ENCODE measurements at regions not wholly inside any gene's neighbourhood (a gene's known extent, or its start where the extent isn't known, plus 50 kb on each side); places are given as distances from the start of the nearest gene placed in this dataset.

DNA sequence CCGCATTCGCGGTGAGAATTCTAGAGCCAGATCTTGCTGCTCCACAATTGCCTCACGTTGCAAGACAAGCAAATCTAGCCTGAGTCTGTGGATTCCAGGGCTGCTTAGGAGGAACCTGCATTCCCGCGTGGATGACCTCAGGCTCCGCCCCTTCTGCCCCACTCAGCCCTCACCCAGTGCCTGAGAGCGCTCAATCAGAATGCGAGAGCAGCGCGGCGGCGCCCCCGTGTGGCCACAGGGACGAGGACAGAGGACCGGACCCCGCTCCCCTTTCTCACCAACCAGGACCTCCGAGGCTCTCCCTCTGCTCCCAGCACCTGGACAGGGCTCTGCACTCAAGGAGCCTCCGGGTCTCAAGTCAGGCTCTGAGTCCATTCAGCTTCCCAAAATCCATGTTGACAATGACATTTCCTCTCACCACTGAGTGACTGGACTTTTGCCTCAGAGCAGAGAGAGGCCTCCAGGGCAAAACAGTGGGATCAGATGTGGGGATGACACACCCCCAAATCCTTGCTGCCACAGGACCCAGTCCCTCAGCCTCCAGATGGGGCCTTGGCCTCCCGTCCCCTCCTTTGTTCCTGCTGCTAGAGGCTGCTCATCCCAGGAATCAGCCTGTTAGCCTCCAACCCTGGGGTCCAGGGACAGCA is 52.0 kb downstream of the RPP21 start:
- DNase-seq (ENCODE audit: low read depth in 2 of 2), result peak; percentile 83 to 90

DNA sequence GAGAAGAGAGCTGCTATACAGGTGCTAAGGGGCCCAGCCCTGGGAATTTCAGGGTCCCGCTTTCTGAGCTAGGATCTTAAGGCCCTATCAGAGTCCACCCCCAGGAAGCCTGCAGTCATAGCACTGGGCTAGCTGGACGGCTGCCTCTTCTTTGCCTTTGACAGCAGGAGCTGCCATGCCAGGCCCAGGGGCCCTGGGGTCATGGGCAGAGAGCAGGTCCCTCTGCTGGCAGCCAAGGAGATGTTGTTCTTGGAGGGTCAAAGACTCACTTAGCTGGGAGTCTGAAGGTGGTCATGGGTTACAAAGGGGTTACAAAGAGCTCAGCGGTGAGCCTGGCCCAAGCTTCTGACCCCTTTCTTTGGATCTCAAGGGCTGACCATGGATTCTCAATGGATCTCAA is 52.7 kb downstream of the RPP21 start:
- no peak for DNase-seq (ENCODE audit: low read depth in 2 of 2)

DNA sequence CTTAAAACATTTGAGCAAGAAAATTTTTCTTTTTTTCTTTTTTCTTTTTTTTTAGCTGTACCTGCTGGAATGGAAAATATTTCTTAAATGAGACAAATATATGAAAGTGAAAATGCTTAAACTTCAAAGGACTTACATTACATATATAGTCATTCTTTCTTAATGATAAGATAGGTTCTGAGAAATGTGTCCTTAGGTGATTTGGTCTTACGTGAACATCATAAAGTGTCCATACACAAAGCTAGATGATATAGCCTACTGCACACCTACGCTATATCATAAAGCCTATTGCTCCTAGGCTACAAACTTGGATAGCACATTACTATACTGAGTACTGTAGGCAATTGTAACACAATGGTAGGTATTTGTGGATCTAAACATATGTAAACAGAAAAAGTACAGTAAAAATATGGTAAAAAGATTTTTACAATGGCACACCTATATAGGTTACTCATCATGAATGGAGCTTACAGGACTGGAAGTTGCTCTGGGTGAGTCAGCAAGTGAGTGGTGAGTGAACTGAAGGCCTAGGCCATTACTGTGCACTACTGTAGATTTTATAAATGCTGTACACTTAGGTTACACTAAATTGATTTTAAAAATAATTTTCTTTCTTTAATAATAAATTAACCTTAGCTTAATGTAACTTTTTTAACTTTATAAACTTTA is 54.6 kb downstream of the RPP21 start:
- DNase-seq (ENCODE audit: low read depth in 2 of 2), result no peak

DNA sequence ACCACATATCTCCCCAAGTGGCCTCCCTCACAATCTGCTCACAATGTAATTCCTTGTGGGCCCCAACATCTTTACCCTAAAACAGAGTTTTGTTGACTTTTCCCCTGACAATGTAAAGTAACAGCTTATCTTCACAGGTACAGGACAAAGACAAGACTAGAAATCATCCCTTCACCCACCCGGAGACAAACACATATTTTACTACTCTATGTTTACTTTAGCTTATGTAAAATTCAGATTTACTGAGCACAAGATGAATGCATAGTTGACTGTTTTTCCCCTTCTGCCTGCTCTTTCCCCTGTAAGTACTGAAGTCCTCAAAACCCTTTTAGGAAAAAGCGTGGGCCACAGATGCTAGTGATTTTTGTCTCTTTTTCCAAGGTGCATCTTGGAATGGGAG is 61.0 kb downstream of the RPP21 start:
- no peak for DNase-seq (ENCODE audit: low read depth in 2 of 2)

DNA sequence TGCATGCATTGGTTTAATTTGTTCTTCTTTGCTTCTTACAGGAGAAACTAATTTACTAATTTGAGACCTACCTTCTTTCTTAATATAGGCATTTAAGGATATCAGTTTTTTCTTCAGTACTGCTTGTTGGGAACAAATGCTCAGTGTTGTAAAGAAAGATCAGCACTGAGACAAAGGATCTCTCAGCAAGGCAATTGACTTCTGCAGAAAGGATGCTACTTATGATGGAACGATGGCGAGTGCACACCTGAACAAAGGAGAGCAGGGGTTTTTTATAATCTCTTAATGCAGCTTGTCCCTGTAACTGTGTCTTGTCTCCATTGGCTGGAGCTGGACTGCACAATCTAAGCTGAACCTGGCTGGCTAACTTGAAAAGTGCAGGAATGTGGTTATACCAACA is 64.2 kb downstream of the RPP21 start:
- no peak for DNase-seq (ENCODE audit: low read depth in 2 of 2)

DNA sequence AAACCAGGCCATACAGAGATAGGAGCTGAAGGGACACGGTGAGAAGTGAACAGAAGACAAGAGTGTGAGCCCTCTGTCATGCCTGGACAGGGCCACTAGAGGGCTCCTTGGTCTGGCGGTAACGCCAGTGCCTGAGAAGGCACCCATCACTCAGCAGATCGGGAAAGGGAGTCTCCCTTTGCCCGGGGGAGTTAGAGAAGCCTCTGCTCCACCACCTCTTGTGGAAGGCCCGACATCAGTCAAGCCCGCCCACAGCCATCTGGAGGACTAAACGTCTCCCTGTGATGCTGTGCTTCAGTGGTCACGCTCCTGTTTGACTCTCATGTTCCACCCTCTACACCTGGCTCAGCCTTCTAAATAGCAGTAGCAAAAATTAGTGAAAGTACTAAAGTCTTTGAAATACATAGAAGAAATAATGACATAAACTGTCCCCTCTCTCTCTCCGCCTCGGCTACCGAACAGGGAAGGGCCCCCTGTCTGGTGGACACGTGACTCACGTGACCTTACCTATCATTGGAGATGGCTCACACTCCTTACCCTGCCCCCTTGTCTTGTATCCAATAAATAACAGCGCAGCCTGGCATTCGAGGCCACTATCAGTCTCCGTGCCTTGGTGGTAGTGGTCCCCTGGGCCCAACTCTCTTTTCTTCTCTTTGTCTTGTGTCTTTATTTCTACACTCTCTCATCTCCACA is 66.7 kb downstream of the RPP21 start:
- peak; percentile 33 to 36 for DNase-seq (ENCODE audit: low read depth in 2 of 2)

DNA sequence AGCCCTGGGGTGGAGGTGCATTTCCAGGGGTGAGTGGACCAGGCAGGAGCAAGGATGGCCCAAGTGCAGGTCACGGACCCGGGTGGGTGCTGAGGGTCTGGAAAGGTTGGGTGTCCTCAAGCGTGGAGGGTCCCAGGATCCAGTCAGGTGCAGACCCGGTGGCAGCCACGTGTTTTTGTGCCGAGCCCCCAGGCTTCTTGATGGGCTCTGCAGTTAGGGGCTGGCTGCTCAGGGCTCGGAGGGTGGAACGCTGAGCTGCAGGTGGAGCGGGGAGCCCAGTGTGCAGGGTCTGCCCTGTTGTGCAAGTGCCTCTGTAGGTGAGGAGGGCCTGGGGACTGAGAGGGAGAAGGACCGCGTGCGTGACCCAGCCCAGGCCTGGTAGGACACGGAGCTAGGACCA is 70.9 kb upstream of the HLA-E start:
- DNase-seq (ENCODE audit: low read depth in 2 of 2), result no peak

DNA sequence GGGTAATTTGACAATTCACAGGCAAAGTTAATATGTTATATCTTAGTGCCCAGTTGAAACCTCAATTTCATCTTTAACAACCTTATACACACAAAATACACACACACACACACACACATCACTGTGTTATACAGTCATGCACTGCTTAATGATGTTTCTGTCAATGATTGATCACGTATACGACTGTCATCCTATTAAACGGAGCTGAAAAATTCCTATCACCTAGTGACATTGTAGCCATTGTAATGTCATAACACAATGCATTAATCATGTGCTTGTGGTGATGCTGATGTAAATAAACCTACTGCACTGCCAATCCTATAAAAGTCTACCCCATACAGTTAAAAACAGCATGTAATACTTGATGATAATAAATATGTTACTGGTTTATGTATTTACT is 64.8 kb upstream of the HLA-E start:
- DNase-seq (ENCODE audit: low read depth in 2 of 2), result no peak
